Bronchial epithelial cell (primary cell): ENCODE measurements at regions not wholly inside any gene's neighbourhood (a gene's known extent, or its start where the extent isn't known, plus 50 kb on each side); places are given as distances from the start of the nearest gene placed in this dataset.

ENCODE experiments used
- DNase-seq: peaks from one replicate; pipeline ENCODE4 v3.0.0-alpha.2; 2010; ENCODE audit warnings: low read depth
- FAIRE-seq: peaks from 2 replicates; lab custom pipeline; 2011; peaks lifted over from hg19 to GRCh38; lab: Jason Lieb, UNC
- H3K27me3 ChIP-seq: 2 replicates; pipeline ENCODE4 v1.5.1; 2011; ENCODE audit warnings: low read length; ENCODE audit not compliant: control insufficient read depth, insufficient read depth
- H3K36me3 ChIP-seq: 2 replicates; pipeline ENCODE4 v1.5.1; 2011; ENCODE audit warnings: low read length; ENCODE audit not compliant: control insufficient read depth, insufficient read depth
- H3K4me3 ChIP-seq: 2 replicates; pipeline ENCODE4 v1.5.1; 2011; ENCODE audit warnings: mild to moderate bottlenecking, low read depth, low read length, control low read depth
- TF ChIP-seq, protein P1 (sequence below): IDR thresholded peaks from 2 replicates; pipeline ENCODE4 v1.5.1; 2011; ENCODE audit warnings: mild to moderate bottlenecking, moderate library complexity, low read length, control low read depth, inconsistent platforms; ENCODE audit not compliant: insufficient read depth, severe bottlenecking

DNA sequence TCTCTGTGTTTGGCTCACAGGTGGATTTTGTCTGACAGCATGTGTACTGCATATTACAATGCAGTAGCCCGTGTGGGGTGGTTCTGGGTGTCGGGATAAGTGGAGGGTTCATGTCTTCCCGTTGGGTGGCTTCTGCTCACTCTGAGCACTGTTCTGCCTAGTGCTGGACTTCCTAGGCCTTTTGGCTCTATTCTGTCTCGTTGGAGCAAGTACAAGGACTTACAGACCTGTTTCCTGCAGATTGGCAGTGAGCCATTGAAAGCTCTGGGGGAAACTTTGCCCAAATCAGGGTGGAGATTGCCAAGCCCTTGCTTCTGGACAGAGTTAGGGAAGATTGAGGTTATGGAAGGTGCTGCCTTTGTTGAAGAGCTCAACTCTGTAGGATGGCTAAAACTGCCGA, 91.1 kb upstream of the SLC4A4 start:
- no peaks in the 10 kb centered on the region for H3K27me3 ChIP-seq
- DNase-seq (no peak), FAIRE-seq (no peak)
- TF ChIP-seq, protein P1, sequence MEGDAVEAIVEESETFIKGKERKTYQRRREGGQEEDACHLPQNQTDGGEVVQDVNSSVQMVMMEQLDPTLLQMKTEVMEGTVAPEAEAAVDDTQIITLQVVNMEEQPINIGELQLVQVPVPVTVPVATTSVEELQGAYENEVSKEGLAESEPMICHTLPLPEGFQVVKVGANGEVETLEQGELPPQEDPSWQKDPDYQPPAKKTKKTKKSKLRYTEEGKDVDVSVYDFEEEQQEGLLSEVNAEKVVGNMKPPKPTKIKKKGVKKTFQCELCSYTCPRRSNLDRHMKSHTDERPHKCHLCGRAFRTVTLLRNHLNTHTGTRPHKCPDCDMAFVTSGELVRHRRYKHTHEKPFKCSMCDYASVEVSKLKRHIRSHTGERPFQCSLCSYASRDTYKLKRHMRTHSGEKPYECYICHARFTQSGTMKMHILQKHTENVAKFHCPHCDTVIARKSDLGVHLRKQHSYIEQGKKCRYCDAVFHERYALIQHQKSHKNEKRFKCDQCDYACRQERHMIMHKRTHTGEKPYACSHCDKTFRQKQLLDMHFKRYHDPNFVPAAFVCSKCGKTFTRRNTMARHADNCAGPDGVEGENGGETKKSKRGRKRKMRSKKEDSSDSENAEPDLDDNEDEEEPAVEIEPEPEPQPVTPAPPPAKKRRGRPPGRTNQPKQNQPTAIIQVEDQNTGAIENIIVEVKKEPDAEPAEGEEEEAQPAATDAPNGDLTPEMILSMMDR, result no peak
- H3K4me3 ChIP-seq, result no peak overlapping the region
- no peaks in the 10 kb centered on the region for H3K36me3 ChIP-seq

GRCh38 chr4:71251261-71251660, 87.6 kb upstream of the SLC4A4 start:
- no peak overlapping the region for H3K4me3 ChIP-seq
- TF ChIP-seq, protein P1, result no peak
- no peaks in the 10 kb centered on the region for H3K27me3 ChIP-seq
- no peaks in the 10 kb centered on the region for H3K36me3 ChIP-seq
- FAIRE-seq, result no peak
- DNase-seq, result no peak

DNA sequence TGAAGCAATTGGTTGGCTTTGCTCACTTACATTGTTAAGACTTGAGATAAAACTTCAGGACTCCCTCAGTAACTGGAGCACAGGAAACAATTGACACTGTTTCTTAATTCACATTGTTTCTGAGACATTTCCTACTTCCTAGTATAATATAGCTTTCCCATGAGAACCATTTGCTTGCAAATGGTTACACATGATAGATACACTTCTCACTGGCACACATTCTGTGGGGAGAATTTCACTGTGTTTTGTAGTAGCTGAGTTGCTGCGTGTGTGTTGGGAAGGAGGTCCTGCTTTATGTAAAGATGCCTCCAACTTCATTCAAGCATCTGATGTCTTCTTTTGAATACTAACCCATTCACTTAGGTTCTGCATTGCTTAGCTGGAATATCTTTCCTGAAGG, 85.3 kb upstream of the SLC4A4 start:
- TF ChIP-seq, protein P1, result no peak
- no peak for FAIRE-seq
- Histone ChIP-seq H3K27me3 (no peaks in the 10 kb centered on the region), H3K36me3 (no peaks in the 10 kb centered on the region), H3K4me3 (no peak overlapping the region)
- no peak for DNase-seq

- Histone ChIP-seq H3K4me3 (no peak overlapping the region), H3K36me3 (no peaks in the 10 kb centered on the region), H3K27me3 (no peaks in the 10 kb centered on the region)
- FAIRE-seq, result no peak
- DNase-seq, result no peak
- TF ChIP-seq, protein P1, result no peak
Observed at GRCh38 chr4:71254451-71255012, 84.3 kb upstream of the SLC4A4 start.

GRCh38 chr4:71255976-71256375, 82.8 kb upstream of the SLC4A4 start:
- Histone ChIP-seq H3K27me3 (no peaks in the 10 kb centered on the region), H3K36me3 (no peaks in the 10 kb centered on the region), H3K4me3 (no peak overlapping the region)
- TF ChIP-seq, protein P1, result no peak
- no peak for DNase-seq
- no peak for FAIRE-seq

GRCh38 chr4:71257761-71258160, 81.1 kb upstream of the SLC4A4 start:
- H3K36me3 ChIP-seq, result no peaks in the 10 kb centered on the region
- TF ChIP-seq, protein P1, result no peak
- FAIRE-seq (no peak), DNase-seq (no peak)
- H3K27me3 ChIP-seq, result no peaks in the 10 kb centered on the region
- H3K4me3 ChIP-seq, result no peak overlapping the region
